ENCODE measurements at regions not wholly inside any gene's neighbourhood (a gene's known extent, or its start where the extent isn't known, plus 50 kb on each side); places are given as distances from the start of the nearest gene placed in this dataset.

DNA sequence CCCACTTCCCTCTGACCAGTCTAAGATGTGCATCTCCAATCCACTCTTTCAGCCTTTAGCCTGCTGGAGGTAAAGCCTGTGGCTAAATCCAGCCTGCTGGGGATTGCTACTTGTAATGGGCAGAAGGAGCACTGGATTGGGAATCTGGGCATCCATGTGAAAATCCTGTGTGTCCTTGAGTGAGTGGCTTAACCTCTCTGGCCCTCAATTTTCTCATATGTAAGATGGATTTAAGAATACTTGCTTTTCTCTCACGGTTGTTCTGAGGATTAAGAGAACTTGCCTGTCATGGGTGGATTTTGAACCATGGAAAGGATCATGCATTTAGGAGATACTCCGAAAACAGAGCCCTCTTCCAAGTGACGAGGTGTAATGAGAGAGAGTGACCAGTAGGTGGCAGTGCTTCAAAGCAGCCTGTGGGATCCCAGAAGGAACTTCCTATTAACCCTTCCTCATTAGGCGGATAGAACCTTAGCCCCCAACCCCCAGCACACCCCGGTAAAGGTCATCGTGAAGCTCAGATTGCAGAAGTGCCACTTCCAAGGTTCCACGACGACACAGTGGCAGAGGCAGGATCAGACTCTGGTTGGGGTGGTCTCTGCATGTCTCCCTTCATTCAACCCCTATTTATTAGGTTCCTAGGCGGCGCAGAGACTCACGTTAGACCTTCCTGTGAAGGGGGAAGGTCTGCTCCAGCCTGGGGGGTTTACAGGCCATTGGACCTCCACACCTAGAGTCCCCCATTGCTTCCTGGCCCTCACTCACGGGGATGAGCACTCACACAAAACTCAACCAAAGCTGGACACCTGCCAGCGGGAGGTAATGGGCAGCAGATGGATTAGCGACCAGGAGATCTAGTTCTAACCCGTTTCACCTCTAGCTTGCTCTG is 68.7 kb upstream of the ZNF618 start:
- in situ Hi-C loops (cut with MboI; ENCODE audit: low sequenced_read_pairs): no loop called here

DNA sequence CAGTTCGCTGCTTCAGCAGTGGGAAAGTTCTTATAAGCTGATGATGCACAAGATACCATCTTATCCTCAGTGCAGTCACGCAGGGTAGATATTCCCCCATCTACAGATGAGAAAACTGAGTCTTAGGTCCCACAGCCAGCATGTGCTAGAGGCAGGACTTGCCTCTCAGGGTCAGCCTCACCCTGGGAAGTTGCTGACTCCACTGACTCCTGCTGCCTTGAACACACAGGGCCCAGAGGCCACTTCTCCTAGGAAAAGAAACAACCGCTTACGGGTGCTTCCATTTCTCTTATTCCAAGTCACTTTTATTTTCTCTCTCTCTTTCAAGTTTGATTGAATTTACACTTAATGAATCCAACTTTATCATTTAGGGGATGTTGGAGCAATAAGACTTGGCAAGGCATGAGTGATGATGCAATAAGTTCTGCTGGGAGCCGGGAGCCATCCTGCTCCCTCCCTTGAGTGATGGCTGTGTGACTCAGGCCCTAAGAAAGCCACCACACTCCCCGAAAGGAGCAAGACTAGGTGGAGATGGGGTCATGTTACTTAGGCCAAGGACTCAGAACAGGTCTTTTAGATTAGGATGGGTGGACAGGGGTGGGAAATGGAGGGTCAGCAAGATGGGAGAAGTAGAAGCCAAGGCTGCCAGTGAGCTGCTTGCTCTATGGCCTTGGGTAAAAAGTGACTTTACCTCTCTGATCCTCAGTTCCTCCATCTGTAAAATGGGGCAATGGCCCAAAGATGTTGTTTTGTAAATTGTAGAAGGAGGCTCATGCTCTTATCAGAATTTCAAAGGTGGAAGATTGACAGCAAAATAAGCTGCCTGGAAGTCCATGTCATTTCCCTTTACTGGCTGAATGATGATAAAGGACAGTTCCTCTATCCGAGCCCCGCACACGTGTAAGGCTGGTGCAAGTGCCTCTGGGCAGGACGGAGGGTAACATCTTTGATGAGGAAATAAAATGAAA is 67.4 kb upstream of the ZNF618 start:
- in situ Hi-C loops (cut with MboI; ENCODE audit: low sequenced_read_pairs): no loop called here

DNA sequence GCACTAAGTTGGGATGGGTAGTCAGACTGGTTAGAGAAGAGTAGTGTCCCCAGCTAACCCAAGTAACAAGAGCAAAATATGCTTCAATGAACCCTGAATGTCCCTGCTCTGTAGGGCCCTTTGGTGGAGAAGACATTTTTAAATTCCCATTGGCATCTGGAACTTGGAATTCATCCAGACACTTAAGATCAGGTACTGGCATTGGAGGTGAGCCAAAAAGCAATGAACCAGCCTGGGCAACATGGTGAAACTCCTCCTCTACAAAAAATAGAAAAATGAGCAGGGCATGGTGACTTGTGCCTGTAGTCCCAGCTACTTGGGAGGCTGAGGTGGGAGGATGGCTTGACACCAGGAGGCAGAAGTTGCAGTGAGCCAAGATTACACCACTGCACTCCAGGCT is 58.9 kb upstream of the ZNF618 start:
- in situ Hi-C loops (cut with MboI; ENCODE audit: low sequenced_read_pairs): no loop called here

DNA sequence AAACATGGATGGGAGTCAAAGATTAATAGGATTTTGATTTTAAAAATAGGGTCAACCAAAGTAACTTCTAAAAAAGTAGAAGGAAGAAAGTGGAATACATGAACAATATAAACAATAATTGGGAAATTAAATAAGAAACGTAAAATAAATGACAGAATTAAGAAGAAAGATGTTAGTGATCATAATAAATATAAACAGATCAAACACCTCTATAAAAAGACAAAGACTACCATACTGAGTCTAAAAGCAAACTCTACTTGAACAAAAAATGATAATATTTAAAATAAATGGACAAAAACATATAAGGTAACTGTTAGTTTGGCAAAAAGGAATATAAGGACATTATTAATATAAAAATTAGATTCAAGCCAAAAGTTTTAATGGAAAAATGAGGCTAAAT is 57.7 kb upstream of the ZNF618 start:
- in situ Hi-C loops (cut with MboI; ENCODE audit: low sequenced_read_pairs): no loop called here

DNA sequence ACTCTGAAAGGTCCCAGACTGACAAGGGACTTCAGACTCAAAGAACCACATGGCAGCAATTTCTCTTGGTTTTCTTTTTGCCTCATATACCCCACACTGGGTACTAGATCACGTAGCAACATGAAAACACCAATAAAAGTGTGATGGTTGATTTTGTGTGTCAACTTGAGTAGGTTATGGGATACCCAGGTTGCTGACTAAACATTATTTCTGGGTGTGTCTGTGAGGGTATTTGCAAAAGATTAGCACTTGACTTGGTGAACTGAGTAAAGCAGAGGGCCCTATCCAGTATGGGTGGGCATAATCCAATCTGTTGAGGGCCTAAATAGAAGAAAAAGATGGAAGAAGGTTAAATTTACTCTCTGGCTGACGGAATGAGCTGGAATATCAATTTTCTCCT is 53.8 kb upstream of the ZNF618 start:
- in situ Hi-C loops (cut with MboI; ENCODE audit: low sequenced_read_pairs): no loop called here

DNA sequence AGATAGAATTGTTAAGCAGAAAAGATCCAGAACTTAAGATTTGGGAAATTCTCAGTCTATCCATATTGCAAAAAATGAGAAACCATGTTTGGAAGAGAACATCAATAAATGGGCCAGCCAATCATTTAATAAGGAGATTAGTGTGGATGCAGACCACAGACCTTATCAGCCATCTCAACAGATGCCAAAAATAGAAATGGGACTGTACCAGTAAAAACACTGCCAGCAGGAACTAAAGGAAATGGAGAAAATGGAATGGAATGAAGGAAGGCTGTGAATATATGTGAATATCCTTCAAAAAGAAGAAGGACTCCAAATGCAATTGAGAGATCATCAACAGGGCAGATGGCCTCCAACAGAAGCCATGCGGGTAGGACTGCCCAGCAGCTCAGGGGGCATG is 52.7 kb upstream of the ZNF618 start:
- in situ Hi-C loops (cut with MboI; ENCODE audit: low sequenced_read_pairs): no loop called here
